Ovary (tissue), 7 donors: ENCODE measurements at regions not wholly inside any gene's neighbourhood (a gene's known extent, or its start where the extent isn't known, plus 50 kb on each side); places are given as distances from the start of the nearest gene placed in this dataset.

Experiments
- DNase-seq, 5 donors: peaks; one replicate each; pipeline ENCODE4 v3.0.0-alpha.2; 2019 to 2020
- H3K27ac ChIP-seq, 2 donors: fragments of 200-600 bp; one replicate each; pipeline versions ENCODE4 v1.5.1 to v1.8.0; 2019 to 2022
- H3K27me3 ChIP-seq: fragments of 200-600 bp; one replicate; pipeline ENCODE4 v1.8.0; 2022
- H3K36me3 ChIP-seq: fragments of 200-600 bp; sonication (generic); one replicate; pipeline ENCODE4 v1.5.1; 2019
- H3K4me1 ChIP-seq: one replicate; pipeline ENCODE4 v1.8.1; 2013; ENCODE audit warnings: mild to moderate bottlenecking, moderate library complexity; ENCODE audit not compliant: insufficient read depth
- H3K4me3 ChIP-seq: fragments of 200-600 bp; sonication (generic); one replicate; pipeline ENCODE4 v1.5.1; 2017
- H3K9me3 ChIP-seq, 2 donors: fragments of 200-600 bp in 1 of 2; sonication (generic) in 1 of 2; one replicate each; pipeline versions ENCODE4 v1.5.1 to v1.8.1; 2013 to 2019; ENCODE audit warnings: mild to moderate bottlenecking in 1 of 2, moderate library complexity in 1 of 2
- CTCF ChIP-seq, 3 donors: fragments of 450-650 bp in 2 of 3; fragments of 200-600 bp in 1 of 3; IDR thresholded peaks; one replicate each; pipeline versions ENCODE4 v1.5.1 to v1.8.0; 2016 to 2022; ENCODE audit warnings: antibody characterized with exemption in 3 of 3, mild to moderate bottlenecking in 1 of 3
- EP300 ChIP-seq: sonication (generic); formaldehyde crosslinking; IDR thresholded peaks from one replicate; pipeline ENCODE4 v1.6.1; 2017; ENCODE audit warnings: antibody characterized with exemption
- POLR2A ChIP-seq: fragments of 450-650 bp; IDR thresholded peaks from one replicate; pipeline ENCODE4 v1.6.1; 2017; ENCODE audit warnings: antibody characterized with exemption, mild to moderate bottlenecking, moderate library complexity
- WGBS, 3 donors: extraction: QIAGEN DNeasy Blood & Tissue Kit in 1 of 3; methylation state at CpG; one replicate each; pipeline versions ENCODE4 v1.1.5 to v1.1.7; 2013 to 2017; 5-methylcytosine and 5-hydroxymethylcytosine counted together
- intact Hi-C, 4 donors: fragments of 100-400 bp; cut with DNase I; formaldehyde crosslinking; loops; one replicate each; pipeline versions ENCODE4 v1.11.0 to v1.15.1; 2022 to 2023
- donor health status: DM: no; HTN: no; CAD: no; lungs with moderate emphysema.
- donor health status: DM: no; HTN: no; CAD: no.
- donor health status: Bipolar disorder and iron deficiency.
- donor health status: DM: no; HTN: no; CAD: no.
- donor health status: DM: yes; HTN: yes; CAD: no.

DNA sequence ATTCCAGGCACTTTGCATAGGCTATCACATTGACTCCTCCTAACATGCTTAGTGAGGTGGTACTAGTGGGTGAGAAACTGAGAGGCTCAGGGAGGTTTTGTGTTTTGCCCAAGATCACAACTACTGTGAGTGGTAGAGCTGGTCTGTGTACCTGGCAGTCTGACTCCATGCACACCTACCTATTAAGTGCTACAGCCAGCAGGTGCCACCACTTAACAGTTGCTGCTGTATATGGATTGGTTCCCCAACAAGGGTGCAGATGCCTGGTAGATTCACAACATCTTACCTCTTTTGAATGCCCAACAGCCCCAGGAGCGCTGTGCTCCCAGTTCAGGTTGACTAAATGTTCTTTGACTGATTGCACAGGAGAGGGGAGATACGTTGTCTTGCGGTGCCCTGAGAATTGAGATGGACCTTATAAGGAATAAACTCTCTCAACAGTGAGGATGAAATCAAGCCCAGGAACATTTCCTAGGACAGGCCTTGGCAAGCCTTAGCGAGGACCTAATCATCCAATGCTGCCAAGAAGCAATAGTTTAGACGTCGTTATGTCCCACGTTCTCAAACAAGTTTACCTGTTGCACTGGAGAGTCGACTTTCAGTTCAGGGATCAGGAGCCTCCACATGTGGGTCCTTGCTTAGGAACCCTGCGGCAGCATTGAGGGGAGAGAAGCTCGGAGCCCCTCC lies 78.9 kb upstream of the F3 start:
- no peaks in the 10 kb centered on the region for H3K36me3 ChIP-seq
- no peaks in the 10 kb centered on the region for H3K27me3 ChIP-seq
- intact Hi-C loops = no loop called here
- H3K27ac ChIP-seq = no peak overlapping the region
- no peaks in the 10 kb centered on the region for H3K4me1 ChIP-seq
- WGBS, 3 donors = 88 to 92% (median 88%) methylated on average over 10 of the region's 10 CpGs
- no peak for DNase-seq
- H3K9me3 ChIP-seq = no peaks in the 10 kb centered on the region
- no peak for TF ChIP-seq EP300
- no peak overlapping the region for H3K4me3 ChIP-seq

- no peaks in the 10 kb centered on the region for H3K36me3 ChIP-seq
- intact Hi-C loops = no loop called here
Measured at GRCh38 chr1:94619731-94620130, 78.2 kb upstream of the F3 start.

DNA sequence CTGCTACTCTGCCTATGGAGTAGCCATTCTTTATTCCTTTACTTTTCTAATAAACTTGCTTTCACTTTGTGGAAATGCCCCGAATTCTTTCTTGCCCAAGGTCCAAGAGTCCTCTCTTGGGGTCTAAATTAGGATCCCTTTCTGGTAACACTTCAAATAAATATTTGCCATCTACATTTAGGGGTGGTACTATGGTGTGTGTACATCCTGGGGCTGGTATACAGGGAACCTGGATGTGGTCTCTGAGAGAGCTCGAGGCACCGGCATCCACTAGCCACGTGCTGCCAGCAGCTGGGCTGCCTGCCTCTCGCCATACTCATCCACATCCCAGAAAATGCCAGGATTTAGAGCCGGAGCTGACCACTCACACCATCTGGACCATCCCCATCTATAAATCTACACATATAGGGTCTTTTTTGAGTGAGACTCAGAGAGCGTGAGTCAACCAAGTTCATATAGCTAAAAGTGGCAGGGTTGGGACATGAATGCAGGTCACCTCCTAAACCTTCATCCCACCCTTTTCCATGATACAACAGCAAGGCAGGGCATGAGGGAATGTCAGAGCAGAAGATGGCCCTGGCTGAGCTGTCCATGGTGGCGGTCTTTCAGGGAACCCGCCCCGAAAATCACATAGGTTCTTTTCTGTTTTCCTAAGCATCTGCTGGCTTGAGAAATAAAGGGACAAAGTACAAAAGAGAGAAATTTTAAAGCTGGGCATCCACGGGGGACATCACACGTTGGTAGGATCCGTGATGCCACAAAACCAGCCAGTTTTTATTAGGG lies 76.6 kb upstream of the F3 start:
- intact Hi-C loops = no loop called here
- H3K27me3 ChIP-seq = no peaks in the 10 kb centered on the region
- no peak overlapping the region for H3K27ac ChIP-seq
- 93 to 97% (median 93%) methylated on average over 13 of the region's 13 CpGs for WGBS, 3 donors
- H3K9me3 ChIP-seq = no peaks in the 10 kb centered on the region
- H3K36me3 ChIP-seq = no peaks in the 10 kb centered on the region
- H3K4me1 ChIP-seq = peaks cover 4% of the 10 kb centered on the region
- DNase-seq = no peak
- no peak overlapping the region for H3K4me3 ChIP-seq
- TF ChIP-seq EP300 (no peak), CTCF (IDR thresholded peaks at IDR 0.05) (no peak), POLR2A (no peak)

More at GRCh38 chr1:94619731-94620130, 78.2 kb upstream of the F3 start:
- TF ChIP-seq POLR2A (no peak), CTCF (IDR thresholded peaks at IDR 0.05) (no peak), EP300 (no peak)
- Histone ChIP-seq H3K9me3 (no peaks in the 10 kb centered on the region), H3K27me3 (no peaks in the 10 kb centered on the region), H3K27ac (no peak overlapping the region), H3K4me1 (peaks cover 1% of the 10 kb centered on the region), H3K4me3 (no peak overlapping the region)
- DNase-seq = no peak
- 10 to 26% (median 15%) methylated on average over 1 of the region's 1 CpG for WGBS, 3 donors

GRCh38 chr1:94617134-94617805 lies 75.7 kb upstream of the F3 start:
- no peaks in the 10 kb centered on the region for H3K27me3 ChIP-seq
- H3K4me1 ChIP-seq = peaks cover 4% of the 10 kb centered on the region
- no peak for DNase-seq
- no peaks in the 10 kb centered on the region for H3K9me3 ChIP-seq
- no peak overlapping the region for H3K4me3 ChIP-seq
- H3K27ac ChIP-seq = no peak overlapping the region
- no peaks in the 10 kb centered on the region for H3K36me3 ChIP-seq
- TF ChIP-seq POLR2A = no peak
- no peak for TF ChIP-seq CTCF (IDR thresholded peaks at IDR 0.05)
- TF ChIP-seq EP300 = no peak
- 63 to 75% (median 66%) methylated on average over 6 of the region's 6 CpGs for WGBS, 3 donors
- intact Hi-C loops = no loop called here
